ENCODE measurements at regions not wholly inside any gene's neighbourhood (a gene's known extent, or its start where the extent isn't known, plus 50 kb on each side); places are given as distances from the start of the nearest gene placed in this dataset.

DNA sequence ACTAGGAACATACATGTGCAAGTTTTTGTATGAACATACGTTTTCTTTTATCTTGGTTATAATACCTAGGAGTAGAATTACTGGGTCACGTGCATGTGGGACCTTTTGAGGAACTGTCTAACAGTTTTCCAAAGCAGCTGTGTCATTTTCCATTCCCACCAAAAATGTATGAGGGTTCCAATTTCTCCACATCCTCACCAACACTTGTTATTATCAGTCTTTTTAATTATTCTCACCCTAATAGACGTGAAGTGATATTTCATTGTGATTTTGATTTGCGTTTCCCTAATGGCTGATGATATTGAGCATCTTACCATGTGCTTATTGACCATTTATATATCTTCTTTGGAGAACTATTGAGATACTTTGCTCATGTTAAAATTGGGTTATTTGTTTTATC is 162.1 kb downstream of the CHST1 start:
- TF ChIP-seq, protein P1, sequence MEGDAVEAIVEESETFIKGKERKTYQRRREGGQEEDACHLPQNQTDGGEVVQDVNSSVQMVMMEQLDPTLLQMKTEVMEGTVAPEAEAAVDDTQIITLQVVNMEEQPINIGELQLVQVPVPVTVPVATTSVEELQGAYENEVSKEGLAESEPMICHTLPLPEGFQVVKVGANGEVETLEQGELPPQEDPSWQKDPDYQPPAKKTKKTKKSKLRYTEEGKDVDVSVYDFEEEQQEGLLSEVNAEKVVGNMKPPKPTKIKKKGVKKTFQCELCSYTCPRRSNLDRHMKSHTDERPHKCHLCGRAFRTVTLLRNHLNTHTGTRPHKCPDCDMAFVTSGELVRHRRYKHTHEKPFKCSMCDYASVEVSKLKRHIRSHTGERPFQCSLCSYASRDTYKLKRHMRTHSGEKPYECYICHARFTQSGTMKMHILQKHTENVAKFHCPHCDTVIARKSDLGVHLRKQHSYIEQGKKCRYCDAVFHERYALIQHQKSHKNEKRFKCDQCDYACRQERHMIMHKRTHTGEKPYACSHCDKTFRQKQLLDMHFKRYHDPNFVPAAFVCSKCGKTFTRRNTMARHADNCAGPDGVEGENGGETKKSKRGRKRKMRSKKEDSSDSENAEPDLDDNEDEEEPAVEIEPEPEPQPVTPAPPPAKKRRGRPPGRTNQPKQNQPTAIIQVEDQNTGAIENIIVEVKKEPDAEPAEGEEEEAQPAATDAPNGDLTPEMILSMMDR (IDR thresholded peaks at IDR 0.05), result no peak
- no peak for TF ChIP-seq POLR2A (IDR thresholded peaks at IDR 0.05)

Data from uterus (tissue), 2 donors.